Endothelial cell of umbilical vein (primary cell): ENCODE measurements at regions not wholly inside any gene's neighbourhood (a gene's known extent, or its start where the extent isn't known, plus 50 kb on each side); places are given as distances from the start of the nearest gene placed in this dataset.

Experiments used
- BruUV-seq: library from RNA; stranded (reverse); fragments of 400-500 nt; replicated peaks from 2 replicates; lab custom pipeline; 2021; lab: Mats Ljungman, UMichigan
- CTCF ChIA-PET: fragments of 300-600, 350-600 bp; sonication (Branson Sonifier 250); formaldehyde crosslinking; loops from one replicate; lab custom pipeline; 2021; ENCODE audit warnings: antibody characterized with exemption, inconsistent platforms; lab: Charles Lee
- POLR2A ChIA-PET: fragments of 300-600, 350-600 bp; sonication (Branson Sonifier 250); formaldehyde crosslinking; loops from one replicate; lab custom pipeline; 2021; ENCODE audit warnings: antibody characterized with exemption, inconsistent platforms; lab: Charles Lee
- DNase-seq: peaks from one replicate; pipeline ENCODE4 v3.0.0-alpha.2; 2011; ENCODE audit warnings: low read depth, low spot score
- FAIRE-seq: peaks from 2 replicates; lab custom pipeline; 2011; peaks lifted over from hg19 to GRCh38; lab: Jason Lieb, UNC
- H2AFZ ChIP-seq: 2 replicates; pipeline ENCODE4 v1.6.0; 2012; ENCODE audit warnings: low read depth, low read length, control low read depth, inconsistent platforms
- H3K27ac ChIP-seq: 2 replicates; pipeline ENCODE4 v1.5.1; 2011; ENCODE audit warnings: low read depth, mild to moderate bottlenecking, control low read depth, low read length, moderate library complexity; ENCODE audit not compliant: insufficient read depth
- H3K27me3 ChIP-seq, 2 experiments: 2 replicates each; pipeline versions ENCODE4 v1.6.0 to v1.6.1; 2011; ENCODE audit warnings: low read length in 2 of 2, mixed read lengths in 1 of 2; ENCODE audit not compliant: control insufficient read depth in 2 of 2, insufficient read depth in 2 of 2
- H3K36me3 ChIP-seq, 2 experiments: 2 replicates in 1 of 2; 3 replicates in 1 of 2; pipeline ENCODE4 v1.5.1; 2011; ENCODE audit warnings: low read length in 2 of 2, mild to moderate bottlenecking in 1 of 2, moderate library complexity in 1 of 2; ENCODE audit not compliant: control insufficient read depth in 2 of 2, insufficient read depth in 2 of 2; ENCODE audit errors: extremely low read depth in 1 of 2
- H3K4me1 ChIP-seq: 3 replicates; pipeline ENCODE4 v1.5.1; 2011; ENCODE audit warnings: mild to moderate bottlenecking, low read length; ENCODE audit not compliant: control insufficient read depth, insufficient read depth; ENCODE audit errors: extremely low read depth
- H3K4me2 ChIP-seq: 2 replicates; pipeline ENCODE4 v1.6.1; 2011; ENCODE audit warnings: low read length, control low read depth, mixed read lengths; ENCODE audit not compliant: insufficient read depth
- H3K4me3 ChIP-seq, 3 experiments: fragments of 200-600 bp in 1 of 3; sonication (generic), shearing (Covaris generic) in 1 of 3; replicated peaks in 1 of 3; 2 replicates each; pipeline ENCODE4 v1.5.1; 2011 to 2016; ENCODE audit warnings: control low read depth in 3 of 3, low read length in 3 of 3, mild to moderate bottlenecking in 2 of 3, inconsistent platforms in 1 of 3, low read depth in 1 of 3, moderate library complexity in 1 of 3; ENCODE audit not compliant: insufficient read depth in 1 of 3
- H3K79me2 ChIP-seq: 2 replicates; pipeline ENCODE4 v1.6.0; 2012; ENCODE audit warnings: low read length, inconsistent platforms; ENCODE audit not compliant: control insufficient read depth, insufficient read depth
- H3K9ac ChIP-seq: replicated peaks from 2 replicates; pipeline ENCODE3; 2011; ENCODE audit warnings: low read length, control low read depth; ENCODE audit not compliant: insufficient read depth; ENCODE audit errors: extremely low read depth
- H3K9me1 ChIP-seq: replicated peaks from 3 replicates; pipeline ENCODE4 v1.6.0; 2011; ENCODE audit warnings: mild to moderate bottlenecking, low read length; ENCODE audit not compliant: control insufficient read depth, insufficient read depth; ENCODE audit errors: extremely low read depth
- H3K9me3 ChIP-seq: replicated peaks from 2 replicates; pipeline ENCODE4 v1.5.1; 2012; ENCODE audit warnings: low read length, inconsistent platforms; ENCODE audit not compliant: control insufficient read depth, insufficient read depth
- H4K20me1 ChIP-seq: replicated peaks from 2 replicates; pipeline ENCODE3; 2011; ENCODE audit warnings: mild to moderate bottlenecking, low read length; ENCODE audit not compliant: control insufficient read depth, insufficient read depth; ENCODE audit errors: extremely low read depth
- EZH2 ChIP-seq: IDR thresholded peaks from 2 replicates; pipeline ENCODE4 v1.6.1; 2012; ENCODE audit warnings: borderline replicate concordance, low read depth, mild to moderate bottlenecking, moderate library complexity, low read length, inconsistent platforms; ENCODE audit not compliant: severe bottlenecking
- FOS ChIP-seq: IDR thresholded peaks from 2 replicates; pipeline ENCODE4 v1.6.1; 2011; ENCODE audit warnings: mild to moderate bottlenecking, low read length, moderate library complexity, borderline replicate concordance; ENCODE audit not compliant: insufficient read depth
- GATA2 ChIP-seq: IDR thresholded peaks from 2 replicates; pipeline ENCODE4 v1.7.0; 2011; ENCODE audit warnings: low read depth, mild to moderate bottlenecking, moderate library complexity, mixed read lengths, low read length; ENCODE audit not compliant: insufficient read length, insufficient read depth
- JUN ChIP-seq: IDR thresholded peaks from 2 replicates; pipeline ENCODE4 v1.6.1; 2011; ENCODE audit warnings: borderline replicate concordance, low read depth; ENCODE audit not compliant: insufficient read length, insufficient read depth
- MAX ChIP-seq: IDR thresholded peaks from 2 replicates; pipeline ENCODE4 v1.6.1; 2011; ENCODE audit not compliant: insufficient read depth, insufficient read length
- MYC ChIP-seq: IDR thresholded peaks from one replicate; pipeline ENCODE4 v1.6.1; 2011; ENCODE audit warnings: mild to moderate bottlenecking, low read depth, low read length
- POLR2A ChIP-seq: IDR thresholded peaks from 2 replicates; pipeline ENCODE4 v1.6.1; 2012; ENCODE audit warnings: low read depth, mild to moderate bottlenecking, control low read depth, low read length
- POLR2AphosphoS5 ChIP-seq: IDR thresholded peaks from 2 replicates; pipeline ENCODE4 v1.6.1; 2012; ENCODE audit warnings: low read depth, mild to moderate bottlenecking, control low read depth, low read length, moderate library complexity; ENCODE audit not compliant: insufficient read depth
- dilution Hi-C: fragments of 300-500 bp; cut with MboI; formaldehyde crosslinking; loops from one replicate; pipeline ENCODE4 v1.15.0; 2019; ENCODE audit warnings: low sequenced_read_pairs; ENCODE audit not compliant: extremely low pct_ligation_motif_present
- intact Hi-C: fragments of 100-400 bp; cut with micrococcal nuclease; formaldehyde crosslinking; loops from one replicate; pipeline ENCODE4 v1.10.0; 2022
- TF ChIP-seq, protein P1 (sequence below), 2 donors: IDR thresholded peaks; 1 replicate in 1 of 2; 2 replicates in 1 of 2; pipeline ENCODE4 v1.5.1; 2011; ENCODE audit warnings: low read length in 2 of 2, mild to moderate bottlenecking in 2 of 2, moderate library complexity in 2 of 2, control low read depth in 1 of 2, inconsistent platforms in 1 of 2, low read depth in 1 of 2; ENCODE audit not compliant: insufficient read depth in 1 of 2; ENCODE audit errors: extremely low read depth in 1 of 2

DNA sequence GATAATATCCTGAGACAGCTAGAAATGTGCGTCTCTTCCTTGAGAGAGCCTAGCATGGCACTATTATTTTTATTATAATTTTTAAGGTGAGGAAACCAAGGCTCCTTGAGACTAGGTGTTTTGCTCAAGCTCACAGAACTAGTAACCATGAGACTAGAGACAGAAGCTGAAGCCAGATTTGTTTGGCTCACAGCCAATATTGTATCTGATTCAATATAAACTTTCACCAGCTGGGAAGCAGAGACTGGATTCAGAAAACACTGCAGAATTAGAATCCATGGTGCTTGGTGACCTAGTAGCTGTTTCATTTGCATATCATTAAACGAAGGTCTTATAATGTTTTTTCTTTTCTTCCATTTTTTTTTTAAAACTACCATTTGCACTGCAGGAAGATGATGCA is 64.4 kb downstream of the DNAJB9 start:
- ChIA-PET CTCF (interaction anchor here (0.5 kb wide), 1 partner anchor 244 kb away, joined by 4 read pairs; no protein-coding TSS in a partner anchor), POLR2A (no interaction called here)
- Histone ChIP-seq H3K27me3 (peaks cover 3 to 12% of the 10 kb centered on the region in 2 experiments), H3K27ac (no peak overlapping the region), H3K4me2 (no peak overlapping the region), H2AFZ (no peak overlapping the region), H3K9ac (no peak overlapping the region), H3K4me3 (no peak overlapping the region), H3K9me1 (no peaks in the 10 kb centered on the region), H3K4me1 (no peaks in the 10 kb centered on the region), H3K9me3 (no peaks in the 10 kb centered on the region), H3K36me3 (no peaks in the 10 kb centered on the region), H4K20me1 (no peaks in the 10 kb centered on the region), H3K79me2 (no peaks in the 10 kb centered on the region)
- BruUV-seq: no TSS peak
- dilution Hi-C loops: no loop called here
- DNase-seq (no peak), FAIRE-seq (no peak)
- intact Hi-C loops: no loop called here
- TF ChIP-seq POLR2A (no peak), POLR2AphosphoS5 (no peak), FOS (no peak), MYC (no peak), GATA2 (no peak), EZH2 (no peak), MAX (no peak), JUN (no peak)
- TF ChIP-seq, protein P1, sequence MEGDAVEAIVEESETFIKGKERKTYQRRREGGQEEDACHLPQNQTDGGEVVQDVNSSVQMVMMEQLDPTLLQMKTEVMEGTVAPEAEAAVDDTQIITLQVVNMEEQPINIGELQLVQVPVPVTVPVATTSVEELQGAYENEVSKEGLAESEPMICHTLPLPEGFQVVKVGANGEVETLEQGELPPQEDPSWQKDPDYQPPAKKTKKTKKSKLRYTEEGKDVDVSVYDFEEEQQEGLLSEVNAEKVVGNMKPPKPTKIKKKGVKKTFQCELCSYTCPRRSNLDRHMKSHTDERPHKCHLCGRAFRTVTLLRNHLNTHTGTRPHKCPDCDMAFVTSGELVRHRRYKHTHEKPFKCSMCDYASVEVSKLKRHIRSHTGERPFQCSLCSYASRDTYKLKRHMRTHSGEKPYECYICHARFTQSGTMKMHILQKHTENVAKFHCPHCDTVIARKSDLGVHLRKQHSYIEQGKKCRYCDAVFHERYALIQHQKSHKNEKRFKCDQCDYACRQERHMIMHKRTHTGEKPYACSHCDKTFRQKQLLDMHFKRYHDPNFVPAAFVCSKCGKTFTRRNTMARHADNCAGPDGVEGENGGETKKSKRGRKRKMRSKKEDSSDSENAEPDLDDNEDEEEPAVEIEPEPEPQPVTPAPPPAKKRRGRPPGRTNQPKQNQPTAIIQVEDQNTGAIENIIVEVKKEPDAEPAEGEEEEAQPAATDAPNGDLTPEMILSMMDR (IDR thresholded peaks at IDR 0.05; ENCODE audit: extremely low read depth in 1 of 2, insufficient read depth in 1 of 2, low read depth in 1 of 2, low read length in 2 of 2): no peak
